Subcutaneous abdominal adipose tissue (tissue), 5 donors: ENCODE measurements at regions not wholly inside any gene's neighbourhood (a gene's known extent, or its start where the extent isn't known, plus 50 kb on each side); places are given as distances from the start of the nearest gene placed in this dataset.
"Not testable (repeated sequence)": the region's sequence is repeated elsewhere in the genome, so short reads cannot be mapped to it uniquely, and the experiment has no call there.

ENCODE experiments used
- H3K27ac ChIP-seq: one replicate; pipeline ENCODE4 v1.7.0; 2013; ENCODE audit warnings: low read depth, mild to moderate bottlenecking, inconsistent platforms, low read length, moderate library complexity
- H3K27me3 ChIP-seq, 5 donors: one replicate each; pipeline ENCODE4 v1.7.0; 2013; ENCODE audit warnings: low read length in 5 of 5, inconsistent platforms in 1 of 5; ENCODE audit not compliant: control insufficient read depth in 5 of 5, insufficient read depth in 4 of 5
- H3K36me3 ChIP-seq, 5 donors: one replicate each; pipeline ENCODE4 v1.7.0; 2013; ENCODE audit warnings: low read length in 5 of 5; ENCODE audit not compliant: control insufficient read depth in 5 of 5, insufficient read depth in 5 of 5
- H3K4me1 ChIP-seq, 5 donors: one replicate each; pipeline ENCODE4 v1.7.0; 2013; ENCODE audit warnings: low read length in 5 of 5, mild to moderate bottlenecking in 3 of 5, moderate library complexity in 1 of 5; ENCODE audit not compliant: control insufficient read depth in 5 of 5, insufficient read depth in 5 of 5
- H3K4me3 ChIP-seq, 5 donors: one replicate each; pipeline ENCODE4 v1.7.0; 2013; ENCODE audit warnings: low read length in 5 of 5, low read depth in 1 of 5
- H3K9ac ChIP-seq, 5 donors: one replicate each; pipeline ENCODE4 v1.7.0; 2013; ENCODE audit warnings: low read length in 5 of 5, mild to moderate bottlenecking in 4 of 5, moderate library complexity in 3 of 5
- H3K9me3 ChIP-seq, 5 donors: one replicate each; pipeline ENCODE4 v1.7.0; 2013; ENCODE audit warnings: low read length in 5 of 5; ENCODE audit not compliant: control insufficient read depth in 5 of 5
- donor health status: healthy.
- donor health status: healthy.
- donor health status: healthy.
- donor health status: healthy.
- donor health status: healthy.

DNA sequence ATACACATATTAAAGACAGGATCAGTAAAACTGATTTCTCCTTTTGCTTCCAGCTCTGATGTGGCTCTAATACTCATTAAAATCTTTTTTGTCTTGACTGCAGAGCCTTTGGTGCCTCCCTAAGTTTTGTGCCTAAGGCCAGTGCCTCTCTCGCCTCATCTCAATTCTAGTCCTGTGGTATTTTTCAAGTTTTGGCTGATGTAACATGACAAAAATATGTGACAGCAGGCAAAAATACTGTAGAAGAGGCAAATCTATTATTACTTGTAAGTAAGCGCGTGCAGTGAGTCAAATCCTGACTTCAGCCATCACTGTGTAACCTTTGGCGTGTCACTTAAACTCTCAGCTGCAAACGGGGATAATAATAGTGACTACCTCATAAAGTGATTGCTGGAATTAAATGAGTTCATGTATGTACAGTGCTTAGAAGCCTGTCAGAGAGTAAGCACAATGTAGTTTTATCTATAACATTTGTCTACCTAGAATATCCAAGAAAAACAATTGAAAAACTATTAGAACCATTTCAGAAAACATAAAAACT lies 74.0 kb downstream of the MAB21L3 start:
- Histone ChIP-seq H3K9ac (no peak overlapping the region), H3K9me3 (no peaks in the 10 kb centered on the region), H3K4me1 (peaks cover 0 to 8% (median 0%) of the 10 kb centered on the region in 5 donors), H3K27me3 (peaks cover 0 to 7% (median 0%) of the 10 kb centered on the region in 5 donors), H3K4me3 (no peak overlapping the region), H3K36me3 (no peaks in the 10 kb centered on the region), H3K27ac (no peak overlapping the region)

GRCh38 chr1:116189481-116189880 lies 78.3 kb downstream of the MAB21L3 start:
- H3K27me3 ChIP-seq = peaks cover 0 to 8% (median 3%) of the 10 kb centered on the region in 5 donors
- H3K4me3 ChIP-seq = no peak overlapping the region
- no peak overlapping the region for H3K27ac ChIP-seq
- H3K9me3 ChIP-seq = no peaks in the 10 kb centered on the region
- H3K9ac ChIP-seq = no peak overlapping the region
- H3K36me3 ChIP-seq = no peaks in the 10 kb centered on the region
- no peaks in the 10 kb centered on the region for H3K4me1 ChIP-seq

DNA sequence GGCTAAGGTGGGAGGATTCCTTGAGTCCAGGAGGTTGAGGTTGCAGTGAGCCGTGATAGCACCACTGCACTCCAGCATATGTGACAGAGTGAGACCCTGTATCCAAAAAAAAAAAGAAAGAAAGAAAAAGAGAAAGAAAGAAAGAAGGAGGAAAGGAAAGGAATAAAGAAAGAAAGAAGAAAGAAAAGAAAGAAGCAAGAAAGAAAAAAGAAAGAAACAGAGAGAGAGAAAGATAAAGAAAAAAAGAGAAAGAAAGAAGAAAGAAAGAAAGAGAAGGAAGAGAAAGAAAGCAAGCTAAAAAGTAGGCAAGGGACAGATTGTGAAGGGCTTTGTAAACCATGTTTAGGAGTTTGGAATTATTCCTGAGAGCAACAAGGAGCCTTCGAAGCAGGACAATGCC lies 80.1 kb downstream of the MAB21L3 start:
- peaks cover 0 to 8% (median 3%) of the 10 kb centered on the region in 5 donors for H3K27me3 ChIP-seq
- H3K9ac ChIP-seq = no peak overlapping the region
- no peak overlapping the region for H3K4me3 ChIP-seq
- no peaks in the 10 kb centered on the region for H3K4me1 ChIP-seq
- H3K9me3 ChIP-seq = no peaks in the 10 kb centered on the region
- H3K27ac ChIP-seq = no peak overlapping the region
- no peaks in the 10 kb centered on the region for H3K36me3 ChIP-seq

DNA sequence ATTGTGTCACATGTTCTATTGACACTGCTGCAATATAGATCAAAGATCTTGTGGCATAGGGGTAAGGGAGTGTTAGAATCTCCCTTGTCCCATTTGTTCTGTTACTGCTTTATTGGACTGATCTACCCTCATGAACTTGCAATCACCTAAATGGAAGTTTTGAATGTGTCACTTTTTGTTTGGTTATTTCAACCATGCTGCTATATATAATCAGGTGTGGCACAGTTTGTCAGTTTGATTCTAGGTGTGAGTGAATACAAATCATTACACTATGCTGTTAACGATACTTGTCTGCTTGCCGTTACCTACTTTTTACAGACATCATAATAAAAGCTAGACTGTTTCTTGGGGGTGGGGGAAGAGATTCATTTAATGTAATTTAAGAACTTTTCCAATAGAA lies 82.6 kb downstream of the MAB21L3 start:
- no peak overlapping the region for H3K9ac ChIP-seq
- H3K27ac ChIP-seq = no peak overlapping the region
- H3K36me3 ChIP-seq = no peaks in the 10 kb centered on the region
- H3K27me3 ChIP-seq = peaks cover 0 to 8% (median 3%) of the 10 kb centered on the region in 5 donors
- no peak overlapping the region for H3K4me3 ChIP-seq
- H3K9me3 ChIP-seq = no peaks in the 10 kb centered on the region
- no peaks in the 10 kb centered on the region for H3K4me1 ChIP-seq

DNA sequence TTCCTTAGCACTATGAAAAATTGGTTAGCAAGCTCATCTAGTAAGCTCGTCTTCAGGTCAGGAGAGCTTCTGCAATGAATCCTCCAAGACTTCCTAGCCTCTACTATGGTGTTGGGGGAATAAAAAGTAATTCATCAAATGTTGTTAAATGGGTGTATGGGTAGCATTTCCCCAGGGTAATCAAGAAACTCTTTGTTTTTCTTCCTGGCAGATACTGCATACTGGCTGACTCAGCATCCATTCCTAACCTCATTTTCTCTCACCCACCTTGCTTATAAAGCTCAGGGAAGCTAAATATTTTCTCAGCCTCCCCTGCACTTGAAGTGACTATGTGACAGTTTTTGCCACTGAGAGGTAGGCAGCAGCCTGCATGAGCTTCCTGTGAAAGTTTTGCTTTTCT lies 83.4 kb downstream of the MAB21L3 start:
- H3K4me3 ChIP-seq = no peak overlapping the region
- H3K9me3 ChIP-seq = no peaks in the 10 kb centered on the region
- no peak overlapping the region for H3K9ac ChIP-seq
- no peaks in the 10 kb centered on the region for H3K36me3 ChIP-seq
- no peak overlapping the region for H3K27ac ChIP-seq
- H3K4me1 ChIP-seq = no peaks in the 10 kb centered on the region
- peaks cover 0 to 8% (median 3%) of the 10 kb centered on the region in 5 donors for H3K27me3 ChIP-seq

GRCh38 chr1:116195077-116195868 lies 84.1 kb downstream of the MAB21L3 start:
- H3K27ac ChIP-seq = no peak overlapping the region
- peaks cover 0 to 8% (median 3%) of the 10 kb centered on the region in 5 donors for H3K27me3 ChIP-seq
- no peaks in the 10 kb centered on the region for H3K9me3 ChIP-seq
- no peak overlapping the region for H3K4me3 ChIP-seq
- no peaks in the 10 kb centered on the region for H3K36me3 ChIP-seq
- no peak overlapping the region for H3K9ac ChIP-seq
- H3K4me1 ChIP-seq = no peaks in the 10 kb centered on the region

- not testable (repeated sequence) for H3K27me3 ChIP-seq, H3K9ac ChIP-seq, H3K27ac ChIP-seq, H3K4me1 ChIP-seq, H3K4me3 ChIP-seq, H3K9me3 ChIP-seq, H3K36me3 ChIP-seq
Observed at GRCh38 chr1:116200343-116200742, 89.1 kb downstream of the MAB21L3 start.

DNA sequence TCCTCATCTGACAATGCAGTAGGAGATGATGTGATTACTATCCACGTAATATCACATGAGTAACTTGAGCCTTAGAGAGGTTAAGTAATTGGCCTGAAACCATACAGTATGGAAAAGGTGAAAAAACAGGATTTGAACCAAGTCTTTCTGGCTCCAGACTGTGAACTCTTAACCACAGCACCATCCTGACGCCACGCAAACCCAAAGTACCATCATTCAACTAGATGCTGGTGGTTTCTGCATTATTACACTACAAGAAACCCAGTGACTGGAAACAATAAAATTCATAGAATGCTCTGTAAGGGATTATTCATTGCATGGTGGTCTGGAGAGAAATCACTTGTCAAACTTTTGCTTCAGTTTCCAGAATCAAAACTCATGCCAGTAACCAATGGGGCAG lies 90.7 kb downstream of the MAB21L3 start:
- Histone ChIP-seq H3K9ac (no peak overlapping the region), H3K27me3 (peaks cover 0 to 8% (median 0%) of the 10 kb centered on the region in 5 donors)

DNA sequence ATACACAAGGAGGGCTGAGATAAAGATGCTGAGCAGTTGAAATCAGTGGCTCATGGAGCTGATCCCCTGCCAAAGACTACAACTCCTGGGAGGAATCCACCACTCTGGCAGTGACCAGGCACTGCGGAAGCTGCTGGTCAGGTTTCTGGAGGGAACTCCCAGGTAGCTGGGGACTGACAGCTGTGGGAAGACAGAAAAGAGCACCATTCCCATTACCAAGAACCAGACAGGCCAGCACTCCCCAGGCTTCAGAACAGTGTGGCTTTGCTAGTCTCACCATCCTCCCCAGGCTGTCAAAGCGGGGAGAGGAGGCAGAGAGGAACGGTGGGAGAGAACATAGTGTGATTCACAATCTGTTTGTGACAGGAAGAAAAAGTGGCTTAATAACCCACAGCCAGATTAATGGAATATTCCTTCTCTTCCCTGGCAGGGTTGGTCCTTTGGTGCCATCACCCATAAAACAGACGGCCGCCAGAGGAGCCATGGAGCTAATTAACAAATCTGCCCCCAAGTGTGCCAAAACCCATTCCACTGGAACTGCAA lies 92.1 kb downstream of the MAB21L3 start:
- Histone ChIP-seq H3K9ac (no peak overlapping the region), H3K36me3 (no peaks in the 10 kb centered on the region), H3K27ac (no peak overlapping the region)

More for the DNA sequence above, 90.7 kb downstream of the MAB21L3 start:
- Histone ChIP-seq H3K27ac (no peak overlapping the region), H3K4me3 (no peak overlapping the region), H3K4me1 (no peaks in the 10 kb centered on the region), H3K36me3 (no peaks in the 10 kb centered on the region), H3K9me3 (peaks cover 0 to 3% (median 0%) of the 10 kb centered on the region in 5 donors)

DNA sequence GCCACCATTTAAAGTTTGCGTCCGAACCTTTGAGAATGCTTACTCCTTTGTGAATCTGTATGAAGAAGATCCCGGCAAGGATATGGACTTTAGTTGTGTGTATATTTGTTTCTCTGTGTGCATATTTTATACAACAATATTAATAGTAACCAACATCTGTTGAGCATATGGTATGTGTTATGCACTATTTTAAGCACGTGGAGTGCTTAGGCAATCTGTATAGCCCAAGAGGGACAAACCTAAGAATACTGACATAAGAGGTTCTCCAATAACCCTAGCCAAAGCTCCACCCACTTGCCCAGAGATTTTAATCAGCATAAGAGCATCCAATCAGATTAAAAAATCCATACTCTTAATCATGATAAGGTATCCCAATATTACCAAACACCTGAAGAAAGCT lies 92.7 kb downstream of the MAB21L3 start:
- Histone ChIP-seq H3K36me3 (no peaks in the 10 kb centered on the region), H3K27ac (no peak overlapping the region), H3K9me3 (peaks cover 0 to 3% (median 0%) of the 10 kb centered on the region in 5 donors), H3K27me3 (peaks cover 0 to 8% (median 0%) of the 10 kb centered on the region in 5 donors), H3K9ac (no peak overlapping the region), H3K4me1 (no peaks in the 10 kb centered on the region), H3K4me3 (no peak overlapping the region)

More for the DNA sequence above, 92.1 kb downstream of the MAB21L3 start:
- Histone ChIP-seq H3K4me3 (no peak overlapping the region), H3K9me3 (peaks cover 0 to 3% (median 0%) of the 10 kb centered on the region in 5 donors), H3K27me3 (peaks cover 0 to 8% (median 0%) of the 10 kb centered on the region in 5 donors), H3K4me1 (no peaks in the 10 kb centered on the region)
